HG02623 (cell line): ENCODE measurements at regions not wholly inside any gene's neighbourhood (a gene's known extent, or its start where the extent isn't known, plus 50 kb on each side); places are given as distances from the start of the nearest gene placed in this dataset.
A peak's percentile ranks its signal among the peaks of the same experiment; 100 is the strongest.
"Not testable (repeated sequence)": the region's sequence is repeated elsewhere in the genome, so short reads cannot be mapped to it uniquely, and the experiment has no call there.

ENCODE experiments used
- ATAC-seq: cut with Tn5 transposase; IDR thresholded peaks from one replicate; pipeline ENCODE4 v1.9.1; 2021; ENCODE audit warnings: moderate library complexity; ENCODE audit not compliant: unreplicated experiment

GRCh38 chr15:99454941-99455788, 110.6 kb upstream of the MEF2A start:
- ATAC-seq: no peak

- no peak for ATAC-seq
Observed at GRCh38 chr15:99455789-99456160, 110.0 kb upstream of the MEF2A start.

DNA sequence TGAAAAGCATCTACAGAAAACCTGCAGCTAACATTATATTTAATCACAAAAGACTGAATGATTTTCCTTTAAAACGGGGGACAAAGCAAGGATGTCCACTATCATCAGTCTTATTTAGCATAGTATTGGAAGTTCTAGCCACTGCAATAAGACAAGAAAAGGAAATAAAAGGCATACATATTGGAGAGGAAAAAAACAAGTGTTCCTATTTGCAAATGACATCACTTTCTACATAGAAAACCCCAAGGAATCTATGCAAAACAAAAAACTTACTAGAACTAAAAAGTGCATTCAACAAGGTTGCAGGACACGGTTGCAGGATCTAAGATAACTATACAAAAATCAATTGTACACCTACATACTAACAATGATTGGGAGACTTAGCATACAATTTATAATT, 101.6 kb upstream of the MEF2A start:
- no peak for ATAC-seq

DNA sequence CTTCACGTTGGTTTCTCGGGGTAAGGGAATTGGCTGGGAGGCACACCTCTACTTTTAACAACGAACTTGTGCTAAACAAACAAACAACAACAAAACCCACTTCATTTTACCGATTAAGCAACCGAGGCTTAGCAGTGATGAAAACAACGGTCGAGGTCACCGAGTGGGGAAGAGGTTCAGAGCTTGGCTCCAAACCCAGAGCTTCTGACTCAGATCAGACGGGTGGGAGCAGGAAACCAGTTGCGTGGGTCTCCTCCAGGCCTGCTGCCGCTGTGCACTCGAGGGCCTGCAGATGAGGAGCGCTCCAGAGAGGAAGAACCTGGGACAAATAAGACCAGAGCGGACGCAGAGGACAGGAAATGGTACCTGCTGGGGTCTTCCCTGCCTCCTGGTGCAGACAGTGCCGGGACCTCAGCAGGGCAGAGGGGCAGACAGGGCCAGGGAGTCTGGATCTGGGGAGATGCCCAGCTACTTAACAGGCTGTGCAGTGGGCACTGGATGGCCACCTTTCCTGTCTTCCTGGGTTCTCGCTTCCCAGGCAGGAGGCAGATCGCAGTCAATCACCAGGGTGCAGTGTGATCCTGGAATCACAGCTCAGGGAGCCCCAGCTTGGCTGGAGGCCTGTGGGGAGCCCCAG, 99.0 kb upstream of the MEF2A start:
- ATAC-seq: no peak

DNA sequence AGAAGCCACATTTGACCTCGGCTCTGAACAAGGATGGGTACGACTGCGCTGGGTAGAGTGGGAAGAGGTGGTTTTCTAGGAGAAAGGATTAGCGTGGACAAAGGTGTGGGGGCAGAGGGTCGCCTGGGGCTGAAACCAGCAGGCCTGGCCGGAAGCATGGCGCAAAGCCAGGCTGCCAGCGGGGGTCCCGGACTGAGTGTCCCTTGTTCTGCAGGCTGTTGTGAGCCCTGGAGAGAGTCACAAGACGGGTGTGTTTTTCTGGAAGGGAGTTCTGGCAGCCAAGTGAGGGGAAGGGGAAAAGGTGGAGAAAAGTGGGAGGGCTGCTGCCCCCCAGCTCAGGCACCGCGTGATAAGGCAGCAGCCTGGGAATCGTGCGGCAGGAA, 98.5 kb upstream of the MEF2A start:
- no peak for ATAC-seq

- no peak for ATAC-seq
Observed at GRCh38 chr15:99467853-99468464, 97.8 kb upstream of the MEF2A start.

DNA sequence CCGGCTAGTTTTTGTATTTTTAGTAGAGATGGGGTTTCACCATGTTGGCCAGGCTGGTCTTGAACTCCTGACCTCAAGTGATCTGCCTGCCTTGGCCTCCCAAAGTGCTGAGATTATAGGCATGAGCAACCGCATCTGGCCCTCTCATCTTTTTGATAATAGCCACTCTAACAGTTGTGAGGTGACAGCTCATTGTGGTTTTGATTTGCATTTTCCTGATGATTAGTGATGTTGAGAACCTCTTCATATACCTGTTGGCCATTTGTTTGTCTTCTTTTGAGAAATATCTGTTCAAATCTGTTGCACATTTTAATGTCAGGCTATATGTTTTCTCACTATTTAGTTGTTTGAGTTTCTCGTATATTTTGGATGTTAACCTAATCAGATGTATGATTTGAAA, 95.6 kb upstream of the MEF2A start:
- not testable (repeated sequence) for ATAC-seq

GRCh38 chr15:99472416-99473145, 93.2 kb upstream of the MEF2A start:
- no peak for ATAC-seq

GRCh38 chr15:99473981-99474906, 91.5 kb upstream of the MEF2A start:
- ATAC-seq: no peak

DNA sequence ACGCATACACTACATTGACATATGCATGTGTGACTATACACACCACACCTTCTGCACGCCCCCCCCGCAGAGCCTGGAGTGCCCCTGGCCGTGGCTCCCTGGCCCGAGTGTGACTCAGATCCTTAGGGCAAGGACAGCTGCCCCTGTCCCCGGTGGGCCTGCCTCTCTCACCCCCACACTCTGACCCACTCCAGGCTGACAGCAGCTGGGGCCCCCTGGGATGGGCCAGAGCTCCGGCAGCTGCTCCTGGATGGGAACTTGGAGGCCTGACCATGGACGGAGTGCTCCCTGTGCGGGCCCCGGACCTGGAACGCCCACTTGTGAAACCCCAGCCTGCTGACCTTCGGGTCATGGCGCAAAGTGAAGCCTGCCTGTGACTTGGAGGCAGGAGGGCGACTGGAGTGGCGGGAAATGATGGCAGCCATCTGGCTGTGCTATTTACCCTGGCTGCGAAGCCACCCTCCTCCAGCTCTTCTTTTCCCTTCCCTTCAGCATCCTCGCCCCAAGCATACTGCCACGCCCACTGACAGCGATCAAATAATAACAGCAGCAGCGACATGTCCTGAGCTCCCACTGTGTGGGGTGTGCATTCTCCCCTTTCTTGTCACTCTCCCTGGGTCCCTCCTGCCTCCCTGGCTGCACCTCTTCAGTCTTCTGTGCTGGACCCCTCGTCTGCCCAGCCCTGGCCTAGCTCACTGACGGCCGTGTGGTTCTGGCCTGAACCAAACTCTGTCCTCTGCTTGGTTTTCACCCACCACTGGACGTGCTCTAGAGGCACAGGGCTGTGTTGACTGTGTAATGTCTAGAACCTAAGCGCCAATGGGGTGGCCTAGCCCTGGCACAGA, 90.7 kb upstream of the MEF2A start:
- no peak for ATAC-seq

DNA sequence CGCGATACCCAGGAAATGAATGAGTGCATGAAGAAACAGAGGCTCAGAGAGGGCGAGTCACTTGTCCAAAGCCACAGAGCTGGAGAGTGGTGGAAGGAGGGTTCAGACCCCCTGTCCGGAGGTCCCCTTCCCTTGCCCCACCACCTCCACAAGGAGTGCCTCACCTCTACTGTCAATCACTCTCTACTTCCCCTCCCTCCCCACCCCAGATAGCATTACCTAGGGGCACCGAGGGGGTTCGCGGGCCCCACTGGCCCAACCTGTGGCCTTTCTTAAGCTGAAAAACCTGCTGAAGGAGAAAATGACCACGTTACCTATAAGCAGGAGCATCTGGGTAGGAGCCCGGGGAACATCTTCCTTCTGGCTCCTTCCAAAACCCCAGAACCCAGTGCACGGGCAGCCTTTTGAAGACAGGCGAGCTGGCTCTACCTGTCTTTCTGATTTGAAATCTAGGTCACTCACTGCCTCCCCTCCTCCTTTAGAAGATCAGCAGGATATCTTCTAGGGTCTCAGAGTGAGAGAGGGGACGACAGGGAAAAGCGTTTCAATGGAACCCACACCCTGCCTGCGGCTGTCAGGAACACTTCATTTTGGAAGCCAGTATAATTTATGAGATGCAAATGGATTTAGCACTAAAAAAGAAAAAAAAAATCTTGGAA, 89.9 kb upstream of the MEF2A start:
- no peak for ATAC-seq

DNA sequence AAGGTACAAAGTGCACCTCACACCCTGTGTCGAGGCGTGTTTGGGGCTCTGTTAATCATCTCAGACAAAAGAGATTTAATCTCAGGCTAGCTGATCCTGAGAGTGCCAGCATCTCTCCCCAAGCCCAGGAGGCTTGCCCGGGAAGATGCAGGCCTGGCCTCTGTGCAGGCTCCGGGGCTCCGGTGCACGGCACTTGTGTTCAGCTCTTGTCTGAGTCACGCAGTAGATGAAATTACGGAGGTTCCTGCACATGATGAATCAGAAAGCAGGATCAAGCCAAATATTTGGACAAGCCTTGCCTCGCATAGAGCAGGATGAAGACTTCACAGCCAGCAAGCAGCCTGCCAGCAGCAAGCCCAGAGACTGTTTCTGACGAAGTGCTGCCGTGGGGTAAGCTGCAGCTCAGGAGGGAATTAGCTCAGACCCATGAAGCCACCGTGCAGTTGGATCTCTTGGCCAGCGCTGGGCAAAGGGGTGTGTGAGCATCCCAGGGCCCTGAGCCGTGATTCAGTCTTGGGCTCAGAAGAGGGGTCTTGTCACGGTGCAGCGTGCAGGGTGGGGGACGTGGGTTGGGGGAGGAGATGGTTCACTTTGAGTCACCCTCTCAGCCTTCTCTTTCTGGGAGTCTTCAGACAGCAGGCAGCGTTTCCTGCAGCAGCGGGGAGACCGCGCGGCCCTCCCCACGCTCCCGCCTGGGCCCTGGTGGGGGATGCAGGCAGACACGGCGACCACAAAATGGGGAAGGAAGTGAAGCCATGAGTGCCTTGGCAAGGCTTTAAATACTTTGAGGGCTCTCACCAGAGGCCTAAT, 89.2 kb upstream of the MEF2A start:
- ATAC-seq: peak; percentile 61

DNA sequence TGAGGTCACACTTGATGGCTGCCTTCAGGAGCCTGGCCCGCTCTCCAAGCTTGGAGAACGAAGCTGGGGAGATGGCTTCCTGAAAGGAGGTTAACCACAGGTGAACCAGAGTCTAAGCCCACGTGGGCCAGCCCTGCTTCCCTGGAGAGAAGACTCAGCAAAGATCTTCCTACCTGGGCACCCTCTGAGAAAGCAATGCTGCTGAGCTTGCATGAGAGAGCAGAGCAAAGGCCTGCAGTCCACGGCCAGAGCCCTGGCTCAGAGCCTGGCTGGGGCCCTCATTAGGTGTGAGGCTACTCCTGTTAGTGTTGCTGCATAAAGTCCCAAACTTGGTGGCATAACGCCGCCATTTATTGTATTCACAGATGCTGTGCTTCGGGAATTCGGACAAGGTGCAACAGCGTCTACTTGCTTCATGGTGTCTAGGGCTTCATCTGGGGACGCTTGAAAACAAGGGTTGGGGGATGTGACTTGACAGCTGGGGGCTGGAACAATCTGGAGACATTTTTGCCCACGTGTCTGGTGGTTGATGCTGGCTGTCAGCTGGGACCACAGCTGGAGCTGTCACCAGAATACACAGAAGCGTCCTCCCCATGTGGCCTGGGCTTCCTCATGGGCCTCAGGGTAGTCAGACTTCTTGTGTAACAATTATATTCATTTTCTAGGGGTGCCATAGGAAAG, 87.9 kb upstream of the MEF2A start:
- no peak for ATAC-seq

GRCh38 chr15:99478977-99479376, 86.8 kb upstream of the MEF2A start:
- no peak for ATAC-seq

- ATAC-seq: no peak
Observed at GRCh38 chr15:99480016-99480810, 85.6 kb upstream of the MEF2A start.

DNA sequence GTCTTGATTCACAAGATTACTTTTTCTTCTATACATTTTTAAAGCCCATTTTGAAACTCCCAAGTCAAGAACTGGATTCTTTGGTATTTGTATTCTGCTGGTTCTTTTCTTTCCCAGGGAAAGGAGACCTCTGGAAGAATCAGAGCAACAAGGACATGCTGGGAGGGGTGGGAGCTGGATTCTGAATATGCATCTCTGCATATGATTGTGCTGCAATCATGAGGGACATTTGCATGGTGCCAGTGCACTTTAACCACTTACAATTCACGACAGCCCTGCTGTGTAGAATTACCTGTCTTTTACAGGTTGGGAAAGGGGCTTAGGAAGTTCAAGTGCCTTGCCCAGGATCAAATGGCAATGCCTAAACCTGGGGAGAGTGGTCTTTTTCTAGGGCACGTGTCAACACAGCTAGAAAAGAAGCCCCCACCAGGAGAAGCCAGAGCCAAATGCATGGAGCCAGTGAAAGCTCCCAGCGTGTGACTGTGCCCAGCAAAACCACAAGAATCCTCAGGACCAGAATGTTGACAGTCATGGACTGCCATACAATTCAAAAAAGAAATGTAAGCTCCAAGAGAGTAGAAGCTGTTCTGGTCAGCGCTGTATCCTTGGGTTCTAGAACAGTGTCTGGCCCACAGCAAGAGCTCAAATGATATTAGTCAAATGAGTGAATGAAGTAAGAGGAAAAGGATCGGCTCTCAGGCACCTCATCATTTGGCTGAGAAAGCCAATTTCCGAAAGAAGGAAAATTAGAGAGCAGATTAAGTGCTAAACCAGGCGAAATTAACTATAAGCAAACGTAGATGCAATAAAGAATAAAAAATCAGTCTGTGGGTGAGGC, 84.5 kb upstream of the MEF2A start:
- no peak for ATAC-seq
